ENCODE measurements at regions not wholly inside any gene's neighbourhood (a gene's known extent, or its start where the extent isn't known, plus 50 kb on each side); places are given as distances from the start of the nearest gene placed in this dataset.

DNA sequence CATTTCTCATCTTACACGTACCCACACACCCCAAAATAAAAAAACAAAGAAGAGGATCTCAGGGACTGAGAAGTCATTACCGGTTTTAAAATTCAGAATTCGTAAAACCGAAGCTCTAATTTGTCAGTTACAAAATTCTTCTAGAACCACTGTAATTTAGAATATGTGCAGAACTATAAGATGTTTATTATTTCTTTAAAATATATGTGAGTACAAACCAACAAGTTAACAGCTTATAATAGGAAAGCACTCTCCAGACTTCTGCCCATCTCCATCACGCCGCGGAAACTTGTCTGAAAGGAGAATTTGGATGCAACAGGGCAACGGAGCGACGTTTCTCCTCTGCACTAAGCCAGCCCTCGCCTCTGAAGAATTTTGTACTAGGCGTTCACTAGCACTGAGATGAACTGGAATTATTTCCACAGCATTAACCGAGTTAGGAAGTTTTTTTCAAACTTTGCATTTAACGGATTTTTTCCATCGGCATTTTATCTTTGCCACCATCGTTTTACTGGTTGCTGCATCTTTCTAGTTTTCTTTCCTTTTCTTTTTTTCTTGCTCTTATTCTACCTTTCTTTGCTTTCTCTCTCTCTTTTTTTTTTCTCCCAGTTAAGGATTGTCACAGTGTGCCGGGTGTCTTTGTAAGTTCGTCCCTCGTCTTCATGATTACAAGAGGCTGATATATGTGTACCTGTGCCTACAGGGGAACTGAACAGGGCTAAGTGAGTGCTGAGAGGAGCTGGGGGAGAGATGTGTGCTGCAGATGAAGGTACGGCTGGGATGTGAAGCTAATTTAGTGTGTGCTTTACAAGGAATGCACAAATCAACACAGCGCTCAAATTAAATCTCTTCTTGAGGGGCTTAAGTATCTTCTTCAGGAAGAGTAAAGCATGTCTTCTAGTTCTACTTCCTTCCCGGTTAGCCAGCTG is 295.9 kb upstream of the NFE2L3 start:
- H3K36me3 ChIP-seq: no peaks in the 10 kb centered on the region
- peaks cover 8% of the 10 kb centered on the region for H3K27me3 ChIP-seq
- WGBS, 3 donors: 32 to 47% (median 37%) methylated on average over 22 of the region's 22 CpGs
- H3K4me3 ChIP-seq: peak overlapping the region; percentile 41
- TF ChIP-seq EP300 (IDR thresholded peaks at IDR 0.05) (no peak), POLR2A (IDR thresholded peaks at IDR 0.05) (no peak)
- peak overlapping the region in 1 of 2 donors; percentile 32 for H3K27ac ChIP-seq
- H3K4me1 ChIP-seq (ENCODE audit: insufficient read depth): peaks cover 7% of the 10 kb centered on the region
- H3K9me3 ChIP-seq: no peaks in the 10 kb centered on the region
- peak in 1 of 5 donors; percentile 21 for DNase-seq
- intact Hi-C loops (cut with DNase I): loop anchor here in 1 of 4 donors (2.0 kb wide), 1 partner anchor 191 kb away; no protein-coding TSS in a partner anchor

DNA sequence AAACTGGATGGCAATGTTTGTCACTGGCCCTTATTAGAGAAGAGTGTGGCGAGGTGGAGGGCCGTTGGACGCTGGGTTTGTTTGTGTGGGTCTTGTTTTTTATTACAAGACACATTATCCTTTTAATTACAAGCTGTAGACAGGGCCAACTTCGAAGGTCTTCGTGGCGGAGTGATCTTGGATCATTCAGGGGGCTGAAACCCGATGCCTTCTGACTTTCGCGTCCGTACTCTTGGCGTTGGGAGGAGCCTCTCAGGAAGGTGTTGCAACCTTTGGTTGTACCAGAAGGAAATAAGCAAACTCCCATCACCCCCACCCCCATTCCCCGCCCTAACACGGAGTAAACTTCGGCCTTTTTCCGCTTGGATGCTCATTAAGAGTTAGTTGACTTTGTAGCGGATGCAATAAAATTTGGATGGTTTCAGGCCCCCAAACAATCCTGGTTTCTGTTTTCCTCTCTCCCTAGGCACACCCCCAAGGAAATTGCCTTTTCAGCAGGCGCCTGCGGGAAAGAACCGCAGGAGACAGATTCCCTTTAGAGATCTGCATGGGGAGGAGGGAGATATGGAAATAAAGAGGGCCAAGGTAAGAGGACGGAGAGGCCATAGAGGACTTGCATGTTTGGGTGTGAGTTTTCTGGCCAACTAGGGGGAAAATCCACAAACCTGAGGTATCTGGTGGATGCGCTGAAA is 294.5 kb upstream of the NFE2L3 start:
- Histone ChIP-seq H3K4me1 (ENCODE audit: insufficient read depth) (peaks cover 4% of the 10 kb centered on the region), H3K4me3 (peak overlapping the region; percentile 41), H3K27ac (no peak overlapping the region), H3K27me3 (peaks cover 13% of the 10 kb centered on the region), H3K36me3 (no peaks in the 10 kb centered on the region), H3K9me3 (no peaks in the 10 kb centered on the region)
- DNase-seq: peak in 1 of 5 donors; percentile 47
- TF ChIP-seq, protein P1, sequence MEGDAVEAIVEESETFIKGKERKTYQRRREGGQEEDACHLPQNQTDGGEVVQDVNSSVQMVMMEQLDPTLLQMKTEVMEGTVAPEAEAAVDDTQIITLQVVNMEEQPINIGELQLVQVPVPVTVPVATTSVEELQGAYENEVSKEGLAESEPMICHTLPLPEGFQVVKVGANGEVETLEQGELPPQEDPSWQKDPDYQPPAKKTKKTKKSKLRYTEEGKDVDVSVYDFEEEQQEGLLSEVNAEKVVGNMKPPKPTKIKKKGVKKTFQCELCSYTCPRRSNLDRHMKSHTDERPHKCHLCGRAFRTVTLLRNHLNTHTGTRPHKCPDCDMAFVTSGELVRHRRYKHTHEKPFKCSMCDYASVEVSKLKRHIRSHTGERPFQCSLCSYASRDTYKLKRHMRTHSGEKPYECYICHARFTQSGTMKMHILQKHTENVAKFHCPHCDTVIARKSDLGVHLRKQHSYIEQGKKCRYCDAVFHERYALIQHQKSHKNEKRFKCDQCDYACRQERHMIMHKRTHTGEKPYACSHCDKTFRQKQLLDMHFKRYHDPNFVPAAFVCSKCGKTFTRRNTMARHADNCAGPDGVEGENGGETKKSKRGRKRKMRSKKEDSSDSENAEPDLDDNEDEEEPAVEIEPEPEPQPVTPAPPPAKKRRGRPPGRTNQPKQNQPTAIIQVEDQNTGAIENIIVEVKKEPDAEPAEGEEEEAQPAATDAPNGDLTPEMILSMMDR (IDR thresholded peaks at IDR 0.05): no peak
- TF ChIP-seq EP300 (IDR thresholded peaks at IDR 0.05) (no peak), POLR2A (IDR thresholded peaks at IDR 0.05) (no peak)
- WGBS, 3 donors: 9 to 15% (median 12%) methylated on average over 21 of the region's 21 CpGs
- intact Hi-C loops (cut with DNase I): no loop called here

- Histone ChIP-seq H3K4me3 (no peak overlapping the region), H3K36me3 (no peaks in the 10 kb centered on the region), H3K9me3 (no peaks in the 10 kb centered on the region), H3K27me3 (peaks cover 14% of the 10 kb centered on the region), H3K27ac (no peak overlapping the region), H3K4me1 (ENCODE audit: insufficient read depth) (peaks cover 4% of the 10 kb centered on the region)
- WGBS, 3 donors: 20 to 37% (median 22%) methylated on average over 9 of the region's 9 CpGs
- no peak for TF ChIP-seq POLR2A (IDR thresholded peaks at IDR 0.05)
- TF ChIP-seq, protein P1 (IDR thresholded peaks at IDR 0.05): no peak
- TF ChIP-seq EP300 (IDR thresholded peaks at IDR 0.05): no peak
- DNase-seq: no peak
- intact Hi-C loops (cut with DNase I): no loop called here
Observed at GRCh38 chr7:25858200-25858524, 293.8 kb upstream of the NFE2L3 start.

DNA sequence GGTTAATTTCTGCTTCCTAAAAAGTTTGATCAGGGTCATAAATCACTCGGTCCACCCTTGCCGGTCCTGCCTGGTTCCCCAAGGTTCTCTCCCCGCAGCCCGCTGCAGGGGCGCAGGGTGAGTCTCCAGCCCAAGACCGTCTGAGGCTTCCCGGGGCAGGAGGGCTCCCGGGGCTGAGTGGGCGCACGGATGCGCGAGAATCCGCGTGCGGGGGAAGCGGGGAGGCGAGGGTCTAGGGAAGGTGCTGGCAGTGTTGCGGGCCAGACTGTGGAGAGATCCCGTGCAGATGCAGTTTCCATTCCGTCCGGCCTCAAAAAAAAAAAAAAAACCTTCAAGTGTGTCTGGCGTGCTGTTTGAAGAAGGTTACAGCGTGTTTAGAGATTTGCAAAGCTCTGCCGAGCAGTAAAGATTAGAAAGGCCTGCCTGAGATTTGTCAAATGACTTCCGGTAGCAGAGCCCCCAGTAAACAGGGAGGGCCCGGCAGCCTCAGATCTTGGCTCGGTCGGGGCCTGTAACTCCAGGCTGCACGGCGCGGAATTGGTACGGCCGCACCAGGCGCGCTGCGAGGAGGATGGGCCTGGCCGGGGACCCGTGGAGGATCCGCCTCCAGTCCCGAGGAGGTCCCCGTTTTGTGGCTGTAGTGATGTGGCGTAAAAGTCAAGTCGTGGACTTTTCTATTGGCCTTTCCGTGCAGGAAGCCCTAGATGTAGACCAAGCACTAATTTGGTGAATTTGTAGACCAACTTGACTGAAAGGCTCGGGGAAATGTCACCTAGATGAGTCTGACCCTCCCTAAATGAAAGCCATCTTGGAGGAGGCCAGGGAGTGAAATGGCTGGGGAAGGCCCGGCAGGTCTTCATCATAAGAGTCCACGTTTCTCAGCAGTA is 293.2 kb upstream of the NFE2L3 start:
- TF ChIP-seq POLR2A (IDR thresholded peaks at IDR 0.05) (no peak), EP300 (IDR thresholded peaks at IDR 0.05) (no peak)
- TF ChIP-seq, protein P1 (IDR thresholded peaks at IDR 0.05): no peak
- H3K9me3 ChIP-seq: no peaks in the 10 kb centered on the region
- no peak overlapping the region for H3K27ac ChIP-seq
- WGBS, 3 donors: 17 to 29% (median 22%) methylated on average over 47 of the region's 47 CpGs
- intact Hi-C loops (cut with DNase I): no loop called here
- H3K4me1 ChIP-seq (ENCODE audit: insufficient read depth): peaks cover 4% of the 10 kb centered on the region
- H3K27me3 ChIP-seq: peaks cover 14% of the 10 kb centered on the region
- DNase-seq: no peak
- H3K4me3 ChIP-seq: no peak overlapping the region
- H3K36me3 ChIP-seq: no peaks in the 10 kb centered on the region
